ENCODE measurements at regions not wholly inside any gene's neighbourhood (a gene's known extent, or its start where the extent isn't known, plus 50 kb on each side); places are given as distances from the start of the nearest gene placed in this dataset.

- no peak for TF ChIP-seq ZBTB8A (IDR thresholded peaks at IDR 0.05; ENCODE audit: partially characterized antibody)
- no peak for TF ChIP-seq ZNF277 (CRISPR knock-in tag; IDR thresholded peaks at IDR 0.05; ENCODE audit: borderline replicate concordance)
- TF ChIP-seq HCFC1 (IDR thresholded peaks at IDR 0.05; ENCODE audit: low read depth, low read length): no peak
- TF ChIP-seq CREBBP (IDR thresholded peaks at IDR 0.05; ENCODE audit: low read depth, low read length): no peak
- TF ChIP-seq RCOR1 (IDR thresholded peaks at IDR 0.05; ENCODE audit: borderline replicate concordance in 1 of 2, low read depth in 2 of 2, low read length in 2 of 2): peak in 1 of 2 experiments; percentile 65; a peak in 1 of 4 replicates
- no peak for TF ChIP-seq RHOXF2B (CRISPR knock-in tag; conservative IDR thresholded peaks at IDR 0.05)
- no peak for TF ChIP-seq FOXJ3 (CRISPR knock-in tag; IDR thresholded peaks at IDR 0.05)
- TF ChIP-seq ZNF740 (CRISPR knock-in tag; IDR thresholded peaks at IDR 0.05): no peak
- no peak for TF ChIP-seq ZNF740 (tag; IDR thresholded peaks at IDR 0.05)
- TF ChIP-seq MAFF (IDR thresholded peaks at IDR 0.05; ENCODE audit: low read length): no peak; the same call in 1 of the 2 replicates
- no peak for TF ChIP-seq ETV1 (tag; conservative IDR thresholded peaks at IDR 0.05; ENCODE audit: low read depth)
- no peak for TF ChIP-seq RBFOX2 (IDR thresholded peaks at IDR 0.05; ENCODE audit: low read depth, low read length)
- TF ChIP-seq MEF2D (tag; conservative IDR thresholded peaks at IDR 0.05; ENCODE audit: low read depth): no peak
- no peak for TF ChIP-seq POLR2B (IDR thresholded peaks at IDR 0.05; ENCODE audit: low read depth, partially characterized antibody)
- TF ChIP-seq ZNF23 (CRISPR knock-in tag; IDR thresholded peaks at IDR 0.05): no peak
- TF ChIP-seq, protein P1, sequence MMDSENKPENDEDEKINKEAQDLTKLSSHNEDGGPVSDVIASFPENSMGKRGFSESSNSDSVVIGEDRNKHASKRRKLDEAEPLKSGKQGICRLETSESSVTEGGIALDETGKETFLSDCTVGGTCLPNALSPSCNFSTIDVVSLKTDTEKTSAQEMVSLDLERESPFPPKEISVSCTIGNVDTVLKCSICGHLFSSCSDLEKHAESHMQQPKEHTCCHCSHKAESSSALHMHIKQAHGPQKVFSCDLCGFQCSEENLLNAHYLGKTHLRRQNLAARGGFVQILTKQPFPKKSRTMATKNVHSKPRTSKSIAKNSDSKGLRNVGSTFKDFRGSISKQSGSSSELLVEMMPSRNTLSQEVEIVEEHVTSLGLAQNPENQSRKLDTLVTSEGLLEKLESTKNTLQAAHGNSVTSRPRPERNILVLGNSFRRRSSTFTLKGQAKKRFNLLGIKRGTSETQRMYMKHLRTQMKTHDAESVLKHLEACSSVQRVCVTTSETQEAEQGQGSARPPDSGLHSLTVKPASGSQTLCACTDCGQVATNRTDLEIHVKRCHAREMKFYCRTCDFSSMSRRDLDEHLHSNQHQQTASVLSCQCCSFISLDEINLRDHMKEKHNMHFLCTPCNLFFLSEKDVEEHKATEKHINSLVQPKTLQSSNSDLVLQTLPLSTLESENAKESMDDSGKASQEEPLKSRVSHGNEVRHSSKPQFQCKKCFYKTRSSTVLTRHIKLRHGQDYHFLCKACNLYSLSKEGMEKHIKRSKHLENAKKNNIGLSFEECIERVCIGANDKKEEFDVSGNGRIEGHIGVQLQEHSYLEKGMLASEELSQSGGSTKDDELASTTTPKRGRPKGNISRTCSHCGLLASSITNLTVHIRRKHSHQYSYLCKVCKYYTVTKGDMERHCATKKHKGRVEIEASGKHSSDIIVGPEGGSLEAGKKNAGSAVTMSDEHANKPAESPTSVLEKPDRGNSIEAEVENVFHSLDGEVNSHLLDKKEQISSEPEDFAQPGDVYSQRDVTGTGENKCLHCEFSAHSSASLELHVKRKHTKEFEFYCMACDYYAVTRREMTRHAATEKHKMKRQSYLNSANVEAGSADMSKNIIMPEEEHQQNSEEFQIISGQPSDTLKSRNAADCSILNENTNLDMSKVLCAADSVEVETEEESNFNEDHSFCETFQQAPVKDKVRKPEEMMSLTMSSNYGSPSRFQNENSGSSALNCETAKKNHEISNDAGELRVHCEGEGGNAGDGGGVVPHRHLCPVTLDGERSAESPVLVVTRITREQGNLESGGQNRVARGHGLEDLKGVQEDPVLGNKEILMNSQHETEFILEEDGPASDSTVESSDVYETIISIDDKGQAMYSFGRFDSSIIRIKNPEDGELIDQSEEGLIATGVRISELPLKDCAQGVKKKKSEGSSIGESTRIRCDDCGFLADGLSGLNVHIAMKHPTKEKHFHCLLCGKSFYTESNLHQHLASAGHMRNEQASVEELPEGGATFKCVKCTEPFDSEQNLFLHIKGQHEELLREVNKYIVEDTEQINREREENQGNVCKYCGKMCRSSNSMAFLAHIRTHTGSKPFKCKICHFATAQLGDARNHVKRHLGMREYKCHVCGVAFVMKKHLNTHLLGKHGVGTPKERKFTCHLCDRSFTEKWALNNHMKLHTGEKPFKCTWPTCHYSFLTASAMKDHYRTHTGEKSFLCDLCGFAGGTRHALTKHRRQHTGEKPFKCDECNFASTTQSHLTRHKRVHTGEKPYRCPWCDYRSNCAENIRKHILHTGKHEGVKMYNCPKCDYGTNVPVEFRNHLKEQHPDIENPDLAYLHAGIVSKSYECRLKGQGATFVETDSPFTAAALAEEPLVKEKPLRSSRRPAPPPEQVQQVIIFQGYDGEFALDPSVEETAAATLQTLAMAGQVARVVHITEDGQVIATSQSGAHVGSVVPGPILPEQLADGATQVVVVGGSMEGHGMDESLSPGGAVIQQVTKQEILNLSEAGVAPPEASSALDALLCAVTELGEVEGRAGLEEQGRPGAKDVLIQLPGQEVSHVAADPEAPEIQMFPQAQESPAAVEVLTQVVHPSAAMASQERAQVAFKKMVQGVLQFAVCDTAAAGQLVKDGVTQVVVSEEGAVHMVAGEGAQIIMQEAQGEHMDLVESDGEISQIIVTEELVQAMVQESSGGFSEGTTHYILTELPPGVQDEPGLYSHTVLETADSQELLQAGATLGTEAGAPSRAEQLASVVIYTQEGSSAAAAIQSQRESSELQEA (IDR thresholded peaks at IDR 0.05; ENCODE audit: low read depth): no peak
- no peak for TF ChIP-seq ZNF274 (IDR thresholded peaks at IDR 0.05; ENCODE audit: borderline replicate concordance, low read depth, low read length)
- TF ChIP-seq DDX20 (tag; IDR thresholded peaks at IDR 0.05; ENCODE audit: low read depth): no peak
- peak; percentile 76 for TF ChIP-seq CBFA2T3 (IDR thresholded peaks at IDR 0.05)
- 0 out of 2 replicates have a peak, but pooled peaks have one; percentile 16 for TF ChIP-seq NFIC (IDR thresholded peaks at IDR 0.05)
- no peak for TF ChIP-seq GTF2E2 (tag; IDR thresholded peaks at IDR 0.05)
Measured at GRCh38 chr15:91472316-91472756, 372.3 kb downstream of the SV2B start (continued).
